ENCODE measurements at regions not wholly inside any gene's neighbourhood (a gene's known extent, or its start where the extent isn't known, plus 50 kb on each side); places are given as distances from the start of the nearest gene placed in this dataset.
"Not testable (repeated sequence)": the region's sequence is repeated elsewhere in the genome, so short reads cannot be mapped to it uniquely, and the experiment has no call there.

DNA sequence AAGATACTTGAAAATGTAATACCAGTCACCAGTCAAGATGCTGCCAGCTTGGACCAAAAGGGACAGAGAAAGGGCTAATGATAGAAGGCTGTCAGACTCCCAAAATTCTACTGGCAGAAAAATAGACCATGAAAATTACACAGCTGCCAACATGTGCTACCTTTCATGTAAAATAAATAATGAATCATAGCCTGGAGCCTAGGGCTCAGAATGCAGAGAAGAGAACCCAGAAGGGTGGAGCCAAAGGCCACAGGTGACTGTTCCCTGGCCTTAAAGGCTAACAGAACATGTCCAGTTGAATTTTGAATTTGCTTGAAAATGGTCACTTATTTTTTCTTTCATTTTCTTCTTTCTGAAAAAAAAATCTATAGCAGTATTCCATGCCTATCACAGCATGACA lies 1827.0 kb upstream of the MIR17HG start:
- TF ChIP-seq, protein P1, sequence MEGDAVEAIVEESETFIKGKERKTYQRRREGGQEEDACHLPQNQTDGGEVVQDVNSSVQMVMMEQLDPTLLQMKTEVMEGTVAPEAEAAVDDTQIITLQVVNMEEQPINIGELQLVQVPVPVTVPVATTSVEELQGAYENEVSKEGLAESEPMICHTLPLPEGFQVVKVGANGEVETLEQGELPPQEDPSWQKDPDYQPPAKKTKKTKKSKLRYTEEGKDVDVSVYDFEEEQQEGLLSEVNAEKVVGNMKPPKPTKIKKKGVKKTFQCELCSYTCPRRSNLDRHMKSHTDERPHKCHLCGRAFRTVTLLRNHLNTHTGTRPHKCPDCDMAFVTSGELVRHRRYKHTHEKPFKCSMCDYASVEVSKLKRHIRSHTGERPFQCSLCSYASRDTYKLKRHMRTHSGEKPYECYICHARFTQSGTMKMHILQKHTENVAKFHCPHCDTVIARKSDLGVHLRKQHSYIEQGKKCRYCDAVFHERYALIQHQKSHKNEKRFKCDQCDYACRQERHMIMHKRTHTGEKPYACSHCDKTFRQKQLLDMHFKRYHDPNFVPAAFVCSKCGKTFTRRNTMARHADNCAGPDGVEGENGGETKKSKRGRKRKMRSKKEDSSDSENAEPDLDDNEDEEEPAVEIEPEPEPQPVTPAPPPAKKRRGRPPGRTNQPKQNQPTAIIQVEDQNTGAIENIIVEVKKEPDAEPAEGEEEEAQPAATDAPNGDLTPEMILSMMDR (conservative IDR thresholded peaks at IDR 0.05; ENCODE audit: low read depth, low read length) = no peak
- DNase-seq (ENCODE audit: low read depth) = no peak
- H3K4me3 ChIP-seq (ENCODE audit: low read depth, low read length) = no peak overlapping the region

DNA sequence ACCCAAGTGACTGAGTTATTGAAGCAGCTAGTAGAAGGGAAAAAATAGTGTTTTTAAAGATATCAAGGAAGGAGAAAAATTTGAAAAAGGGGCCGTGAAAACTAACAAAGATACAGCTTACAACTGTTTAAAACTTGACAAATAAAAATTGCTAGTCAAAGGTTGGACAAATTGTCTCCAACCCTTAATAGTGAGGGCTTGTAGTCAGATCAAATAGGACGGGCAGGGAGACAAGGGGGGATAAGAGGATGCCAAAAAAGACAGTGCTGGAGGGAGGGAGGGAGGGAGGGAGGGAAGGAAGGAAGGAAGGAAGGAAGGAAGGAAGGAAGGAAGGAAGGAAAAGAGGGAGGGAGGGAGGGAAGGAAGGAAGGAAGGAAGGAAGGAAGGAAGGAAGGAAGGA lies 1825.8 kb upstream of the MIR17HG start:
- DNase-seq (ENCODE audit: low read depth); H3K4me3 ChIP-seq (ENCODE audit: low read depth, low read length): not testable (repeated sequence)

DNA sequence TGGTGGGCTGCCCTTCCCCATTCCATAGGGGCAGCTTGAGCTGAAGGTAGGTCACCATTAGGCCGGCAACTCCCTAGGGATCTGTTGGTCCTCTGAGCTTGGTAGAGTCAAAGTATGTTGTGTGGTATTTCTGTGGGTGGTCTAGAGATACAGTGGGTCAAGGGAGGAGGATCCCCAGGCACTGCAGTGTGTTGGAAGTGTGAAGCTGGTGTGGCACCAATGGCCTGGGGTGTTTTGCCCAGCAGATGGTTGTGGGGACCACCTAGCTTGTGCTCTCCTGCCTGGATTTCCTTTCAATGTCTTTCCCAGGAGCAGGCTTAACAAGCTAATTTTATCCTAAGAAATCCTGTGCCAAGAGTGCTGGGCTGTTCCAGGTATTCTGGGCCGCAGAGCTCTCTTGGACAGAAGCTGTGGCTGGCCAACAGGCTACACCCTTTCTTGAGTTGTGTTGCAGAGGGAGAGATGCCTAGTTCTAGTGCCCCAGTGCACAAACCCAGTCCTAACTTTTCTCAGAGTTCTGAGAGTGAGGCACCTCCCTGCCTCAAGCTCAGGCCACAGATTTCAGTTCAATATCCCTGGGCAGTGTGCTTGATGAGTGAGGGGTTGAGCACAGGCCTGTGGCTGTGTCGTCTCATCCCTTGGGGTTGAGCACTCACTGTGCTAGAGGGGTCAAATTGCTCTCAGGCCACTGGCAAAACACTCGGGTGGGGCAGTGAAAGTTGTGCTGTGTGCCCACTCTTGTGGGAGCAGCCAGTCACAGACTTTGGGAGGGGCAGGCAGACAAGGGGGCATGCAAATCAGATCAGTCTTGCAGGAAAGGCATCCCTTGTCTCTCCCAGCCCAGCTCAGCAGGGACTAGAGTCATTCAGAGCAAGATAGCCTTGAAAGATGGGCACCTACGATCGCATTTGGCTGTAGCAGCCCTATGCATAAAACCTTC lies 1806.1 kb upstream of the MIR17HG start:
- TF ChIP-seq, protein P1 (conservative IDR thresholded peaks at IDR 0.05; ENCODE audit: low read depth, low read length) = no peak
- no peak for DNase-seq (ENCODE audit: low read depth)
- H3K4me3 ChIP-seq (ENCODE audit: low read depth, low read length) = no peak overlapping the region

DNA sequence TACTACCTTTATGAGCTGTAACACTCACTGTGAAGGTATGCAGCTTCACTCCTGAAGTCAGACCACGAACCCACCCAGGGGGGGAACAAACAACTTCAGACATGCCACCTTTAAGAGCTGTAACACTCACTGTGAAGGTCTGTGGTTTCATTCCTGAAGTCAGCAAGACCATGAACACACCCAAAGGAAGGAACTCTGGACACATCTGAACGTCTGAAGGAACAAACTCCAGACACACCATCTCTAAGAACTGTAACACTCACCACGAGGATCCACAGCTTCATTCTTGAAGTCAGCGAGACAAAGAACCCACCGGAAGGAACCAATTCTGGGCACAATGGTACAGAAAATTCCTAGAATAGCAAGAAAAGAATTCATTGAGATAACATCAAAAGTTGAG lies 1796.5 kb upstream of the MIR17HG start:
- H3K4me3 ChIP-seq (ENCODE audit: low read depth, low read length) = no peak overlapping the region
- TF ChIP-seq, protein P1 (conservative IDR thresholded peaks at IDR 0.05; ENCODE audit: low read depth, low read length) = no peak
- peak; percentile 20 for DNase-seq (ENCODE audit: low read depth)

DNA sequence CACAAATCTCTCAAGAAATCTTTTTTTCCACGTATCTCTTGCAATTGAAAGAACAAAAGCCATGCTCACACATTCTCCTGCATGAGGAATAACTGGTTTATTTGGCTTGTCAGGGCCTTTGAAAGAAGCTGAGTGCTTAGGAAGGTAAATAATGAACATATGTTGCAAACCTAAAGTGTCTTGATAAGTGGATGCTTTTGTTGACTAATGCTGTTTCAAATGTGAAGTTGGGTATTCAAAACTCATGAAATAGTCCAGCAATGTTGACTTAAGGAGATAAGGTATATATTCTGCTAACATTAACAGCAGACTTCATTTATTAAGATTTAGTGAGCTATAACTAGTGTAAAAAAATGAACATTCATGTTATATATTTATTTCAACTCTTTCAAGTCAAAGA lies 1792.7 kb upstream of the MIR17HG start:
- no peak for DNase-seq (ENCODE audit: low read depth)
- TF ChIP-seq, protein P1 (conservative IDR thresholded peaks at IDR 0.05; ENCODE audit: low read depth, low read length) = no peak
- H3K4me3 ChIP-seq (ENCODE audit: low read depth, low read length) = no peak overlapping the region

DNA sequence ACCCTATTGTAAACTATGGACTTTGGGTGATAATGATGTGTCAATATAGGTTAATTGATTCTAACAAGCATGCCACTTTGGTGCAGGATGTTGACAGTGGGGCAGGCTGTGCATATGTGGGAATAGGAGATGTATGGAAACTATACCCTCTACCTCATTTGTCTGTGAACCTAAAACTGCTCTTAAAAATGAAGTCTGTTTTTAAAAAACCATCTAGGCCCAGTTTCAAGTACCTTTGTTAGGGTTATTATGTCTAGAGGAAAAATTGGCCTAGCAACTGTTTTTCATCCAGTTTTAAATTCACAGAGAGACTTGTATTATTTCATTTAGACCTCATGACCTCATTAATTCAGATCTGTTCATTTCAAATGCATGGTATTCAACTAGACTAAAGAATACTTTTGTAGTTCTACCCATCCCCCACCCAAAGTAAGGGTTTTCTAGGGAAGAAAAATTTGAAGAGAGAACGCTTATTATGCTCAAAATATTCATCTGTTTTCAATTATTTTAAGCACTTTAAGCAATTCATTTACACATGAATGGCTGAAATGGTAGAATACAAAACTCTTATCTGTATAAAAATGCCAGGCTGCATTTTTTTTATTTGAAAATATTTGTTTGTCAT lies 1781.9 kb upstream of the MIR17HG start:
- no peak overlapping the region for H3K4me3 ChIP-seq (ENCODE audit: low read depth, low read length)
- TF ChIP-seq, protein P1 (conservative IDR thresholded peaks at IDR 0.05; ENCODE audit: low read depth, low read length) = no peak
- no peak for DNase-seq (ENCODE audit: low read depth)

DNA sequence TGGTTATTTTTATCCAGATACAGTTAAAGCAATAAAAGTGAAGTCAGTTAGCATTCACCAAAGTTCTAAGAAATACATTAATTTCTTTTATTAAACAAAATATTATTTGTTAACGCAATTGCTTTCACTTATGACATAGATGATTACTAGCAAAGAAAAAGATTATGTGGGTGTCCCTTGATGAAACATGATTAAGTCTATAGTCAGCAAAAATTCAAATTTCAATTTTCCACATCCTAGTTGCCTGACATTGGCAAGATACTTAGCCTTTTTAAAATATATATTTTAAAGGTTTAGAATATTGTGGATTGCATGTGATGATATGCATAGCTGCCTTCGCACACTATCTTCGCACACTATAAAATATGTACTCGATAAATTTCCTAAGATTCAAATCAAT lies 1780.5 kb upstream of the MIR17HG start:
- DNase-seq (ENCODE audit: low read depth) = no peak
- TF ChIP-seq, protein P1 (conservative IDR thresholded peaks at IDR 0.05; ENCODE audit: low read depth, low read length) = no peak
- no peak overlapping the region for H3K4me3 ChIP-seq (ENCODE audit: low read depth, low read length)

Data from epithelial cell of proximal tubule (primary cell).